ENCODE measurements at regions not wholly inside any gene's neighbourhood (a gene's known extent, or its start where the extent isn't known, plus 50 kb on each side); places are given as distances from the start of the nearest gene placed in this dataset.

- H3K4me1 ChIP-seq (ENCODE audit: control insufficient read depth in 1 of 2, insufficient read depth in 1 of 2, low read depth in 1 of 2, low read length in 1 of 2): no peaks in the 10 kb centered on the region
- TF ChIP-seq CTCF (IDR thresholded peaks at IDR 0.05): no peak
- H3K4me3 ChIP-seq (ENCODE audit: low read depth in 1 of 2, low read length in 1 of 2): no peak overlapping the region
- peaks cover 12% of the 10 kb centered on the region for H3K27me3 ChIP-seq
- no peaks in the 10 kb centered on the region for H3K9me3 ChIP-seq
- no peaks in the 10 kb centered on the region for H3K36me3 ChIP-seq
- H3K27ac ChIP-seq: no peak overlapping the region
Observed at GRCh38 chr7:25279705-25280104, 51.4 kb upstream of the NPVF start.

GRCh38 chr7:25280181-25280580 lies 51.9 kb upstream of the NPVF start:
- no peaks in the 10 kb centered on the region for H3K9me3 ChIP-seq
- H3K4me3 ChIP-seq (ENCODE audit: low read depth in 1 of 2, low read length in 1 of 2): no peak overlapping the region
- TF ChIP-seq CTCF (IDR thresholded peaks at IDR 0.05): no peak
- peaks cover 12% of the 10 kb centered on the region for H3K27me3 ChIP-seq
- H3K36me3 ChIP-seq: no peaks in the 10 kb centered on the region
- H3K27ac ChIP-seq: no peak overlapping the region
- H3K4me1 ChIP-seq (ENCODE audit: control insufficient read depth in 1 of 2, insufficient read depth in 1 of 2, low read depth in 1 of 2, low read length in 1 of 2): no peaks in the 10 kb centered on the region

GRCh38 chr7:25282194-25282593 lies 53.9 kb upstream of the NPVF start:
- no peaks in the 10 kb centered on the region for H3K36me3 ChIP-seq
- no peaks in the 10 kb centered on the region for H3K9me3 ChIP-seq
- no peaks in the 10 kb centered on the region for H3K4me1 ChIP-seq (ENCODE audit: control insufficient read depth in 1 of 2, insufficient read depth in 1 of 2, low read depth in 1 of 2, low read length in 1 of 2)
- H3K4me3 ChIP-seq (ENCODE audit: low read depth in 1 of 2, low read length in 1 of 2): no peak overlapping the region
- TF ChIP-seq CTCF (IDR thresholded peaks at IDR 0.05): no peak
- H3K27ac ChIP-seq: no peak overlapping the region
- peaks cover 12% of the 10 kb centered on the region for H3K27me3 ChIP-seq

DNA sequence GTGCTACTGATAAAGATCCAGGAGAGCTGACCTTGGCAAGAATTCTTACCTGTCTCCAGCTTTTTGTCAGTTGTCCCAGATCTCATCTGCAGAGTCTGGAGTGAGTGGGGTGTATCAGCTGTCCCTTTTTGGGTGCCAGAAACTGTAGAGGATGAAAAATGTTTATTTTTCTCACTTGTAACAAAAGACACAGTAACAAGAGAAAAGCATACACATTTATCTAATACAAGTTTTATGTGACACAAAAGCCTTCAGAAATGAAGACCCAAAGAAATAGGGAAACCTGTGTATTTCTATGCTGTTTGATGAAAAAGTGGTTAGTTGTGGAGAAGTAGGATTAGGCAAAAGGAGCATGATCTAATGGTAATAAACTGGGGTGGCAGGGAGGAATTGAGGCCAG lies 58.5 kb upstream of the NPVF start:
- H3K27ac ChIP-seq: no peak overlapping the region
- no peak for TF ChIP-seq CTCF (IDR thresholded peaks at IDR 0.05)
- no peaks in the 10 kb centered on the region for H3K4me1 ChIP-seq (ENCODE audit: control insufficient read depth in 1 of 2, insufficient read depth in 1 of 2, low read depth in 1 of 2, low read length in 1 of 2)
- H3K36me3 ChIP-seq: no peaks in the 10 kb centered on the region
- no peaks in the 10 kb centered on the region for H3K9me3 ChIP-seq
- no peak overlapping the region for H3K4me3 ChIP-seq (ENCODE audit: low read depth in 1 of 2, low read length in 1 of 2)
- H3K27me3 ChIP-seq: peaks cover 12% of the 10 kb centered on the region

GRCh38 chr7:25287291-25287690 lies 59.0 kb upstream of the NPVF start:
- H3K27ac ChIP-seq: no peak overlapping the region
- H3K9me3 ChIP-seq: no peaks in the 10 kb centered on the region
- no peaks in the 10 kb centered on the region for H3K4me1 ChIP-seq (ENCODE audit: control insufficient read depth in 1 of 2, insufficient read depth in 1 of 2, low read depth in 1 of 2, low read length in 1 of 2)
- no peak for TF ChIP-seq CTCF (IDR thresholded peaks at IDR 0.05)
- peaks cover 12% of the 10 kb centered on the region for H3K27me3 ChIP-seq
- no peaks in the 10 kb centered on the region for H3K36me3 ChIP-seq
- H3K4me3 ChIP-seq (ENCODE audit: low read depth in 1 of 2, low read length in 1 of 2): no peak overlapping the region

All from neutrophil (primary cell).